ENCODE measurements at regions not wholly inside any gene's neighbourhood (a gene's known extent, or its start where the extent isn't known, plus 50 kb on each side); places are given as distances from the start of the nearest gene placed in this dataset.

GRCh38 chr2:83826577-83826976 is 632.5 kb downstream of the SUCLG1 start:
- WGBS, 2 donors, result 71 to 76% methylated on average over 5 of the region's 5 CpGs
- no peaks in the 10 kb centered on the region for H3K9me3 ChIP-seq
- H3K4me3 ChIP-seq, result no peak overlapping the region
- H3K27ac ChIP-seq, result no peak overlapping the region
- intact Hi-C loops (cut with DNase I; ENCODE audit: low total_unique reads), result no loop called here
- H3K4me1 ChIP-seq, result no peaks in the 10 kb centered on the region
- H3K27me3 ChIP-seq, result no peaks in the 10 kb centered on the region
- DNase-seq, result no peak
- no peaks in the 10 kb centered on the region for H3K36me3 ChIP-seq (ENCODE audit: low read depth, missing control alignments)
- TF ChIP-seq POLR2A (IDR thresholded peaks at IDR 0.05) (no peak), CTCF (IDR thresholded peaks at IDR 0.05) (no peak)

- no peaks in the 10 kb centered on the region for H3K4me1 ChIP-seq
- 97% methylated on average over 2 of the region's 2 CpGs; no CpG with 5 or more reads in 1 of the 2 donors for WGBS, 2 donors
- H3K9me3 ChIP-seq, result no peaks in the 10 kb centered on the region
- H3K27me3 ChIP-seq, result no peaks in the 10 kb centered on the region
- H3K36me3 ChIP-seq (ENCODE audit: low read depth, missing control alignments), result no peaks in the 10 kb centered on the region
- TF ChIP-seq CTCF (IDR thresholded peaks at IDR 0.05), result no peak
- TF ChIP-seq POLR2A (IDR thresholded peaks at IDR 0.05), result no peak
- intact Hi-C loops (cut with DNase I; ENCODE audit: low total_unique reads), result no loop called here
- no peak overlapping the region for H3K4me3 ChIP-seq
- DNase-seq, result no peak
- H3K27ac ChIP-seq, result no peak overlapping the region
Observed at GRCh38 chr2:83823229-83823628, 635.9 kb downstream of the SUCLG1 start.

- 48 to 70% methylated on average over 3 of the region's 3 CpGs for WGBS, 2 donors
- TF ChIP-seq CTCF (IDR thresholded peaks at IDR 0.05) (peak in 1 of 3 experiments; percentile 20), POLR2A (IDR thresholded peaks at IDR 0.05) (no peak)
- no peaks in the 10 kb centered on the region for H3K36me3 ChIP-seq (ENCODE audit: low read depth, missing control alignments)
- H3K27me3 ChIP-seq, result no peaks in the 10 kb centered on the region
- intact Hi-C loops (cut with DNase I; ENCODE audit: low total_unique reads), result no loop called here
- DNase-seq, result no peak
- H3K27ac ChIP-seq, result no peak overlapping the region
- no peaks in the 10 kb centered on the region for H3K4me1 ChIP-seq
- no peak overlapping the region for H3K4me3 ChIP-seq
- no peaks in the 10 kb centered on the region for H3K9me3 ChIP-seq
Observed at GRCh38 chr2:83817511-83817910, 641.6 kb downstream of the SUCLG1 start.

GRCh38 chr2:83808878-83809277 is 650.2 kb downstream of the SUCLG1 start:
- Histone ChIP-seq H3K36me3 (ENCODE audit: low read depth, missing control alignments) (no peaks in the 10 kb centered on the region), H3K9me3 (no peaks in the 10 kb centered on the region), H3K4me3 (no peak overlapping the region), H3K27ac (no peak overlapping the region), H3K4me1 (no peaks in the 10 kb centered on the region), H3K27me3 (no peaks in the 10 kb centered on the region)
- 96 to 98% methylated on average over 1 of the region's 1 CpG for WGBS, 2 donors
- no peak for TF ChIP-seq CTCF (IDR thresholded peaks at IDR 0.05)
- no peak for DNase-seq
- intact Hi-C loops (cut with DNase I; ENCODE audit: low total_unique reads), result no loop called here

- Histone ChIP-seq H3K27ac (no peak overlapping the region), H3K4me3 (no peak overlapping the region), H3K27me3 (no peaks in the 10 kb centered on the region), H3K9me3 (no peaks in the 10 kb centered on the region), H3K36me3 (ENCODE audit: low read depth, missing control alignments) (no peaks in the 10 kb centered on the region), H3K4me1 (no peaks in the 10 kb centered on the region)
- 58 to 77% methylated on average over 9 to 10 of the region's 10 CpGs for WGBS, 2 donors
- DNase-seq, result peak; percentile 14
- TF ChIP-seq POLR2A (IDR thresholded peaks at IDR 0.05) (no peak), CTCF (IDR thresholded peaks at IDR 0.05) (no peak)
- intact Hi-C loops (cut with DNase I; ENCODE audit: low total_unique reads), result no loop called here
Observed at GRCh38 chr2:83802604-83803003, 656.5 kb downstream of the SUCLG1 start.

Data from testis (tissue), 2 donors.